ENCODE measurements at regions not wholly inside any gene's neighbourhood (a gene's known extent, or its start where the extent isn't known, plus 50 kb on each side); places are given as distances from the start of the nearest gene placed in this dataset.

GRCh38 chr13:89660752-89661151 lies 1686.7 kb upstream of the MIR17HG start:
- H2AFZ ChIP-seq (ENCODE audit: low read depth, low read length), result no peak overlapping the region
- TF ChIP-seq, protein P1, sequence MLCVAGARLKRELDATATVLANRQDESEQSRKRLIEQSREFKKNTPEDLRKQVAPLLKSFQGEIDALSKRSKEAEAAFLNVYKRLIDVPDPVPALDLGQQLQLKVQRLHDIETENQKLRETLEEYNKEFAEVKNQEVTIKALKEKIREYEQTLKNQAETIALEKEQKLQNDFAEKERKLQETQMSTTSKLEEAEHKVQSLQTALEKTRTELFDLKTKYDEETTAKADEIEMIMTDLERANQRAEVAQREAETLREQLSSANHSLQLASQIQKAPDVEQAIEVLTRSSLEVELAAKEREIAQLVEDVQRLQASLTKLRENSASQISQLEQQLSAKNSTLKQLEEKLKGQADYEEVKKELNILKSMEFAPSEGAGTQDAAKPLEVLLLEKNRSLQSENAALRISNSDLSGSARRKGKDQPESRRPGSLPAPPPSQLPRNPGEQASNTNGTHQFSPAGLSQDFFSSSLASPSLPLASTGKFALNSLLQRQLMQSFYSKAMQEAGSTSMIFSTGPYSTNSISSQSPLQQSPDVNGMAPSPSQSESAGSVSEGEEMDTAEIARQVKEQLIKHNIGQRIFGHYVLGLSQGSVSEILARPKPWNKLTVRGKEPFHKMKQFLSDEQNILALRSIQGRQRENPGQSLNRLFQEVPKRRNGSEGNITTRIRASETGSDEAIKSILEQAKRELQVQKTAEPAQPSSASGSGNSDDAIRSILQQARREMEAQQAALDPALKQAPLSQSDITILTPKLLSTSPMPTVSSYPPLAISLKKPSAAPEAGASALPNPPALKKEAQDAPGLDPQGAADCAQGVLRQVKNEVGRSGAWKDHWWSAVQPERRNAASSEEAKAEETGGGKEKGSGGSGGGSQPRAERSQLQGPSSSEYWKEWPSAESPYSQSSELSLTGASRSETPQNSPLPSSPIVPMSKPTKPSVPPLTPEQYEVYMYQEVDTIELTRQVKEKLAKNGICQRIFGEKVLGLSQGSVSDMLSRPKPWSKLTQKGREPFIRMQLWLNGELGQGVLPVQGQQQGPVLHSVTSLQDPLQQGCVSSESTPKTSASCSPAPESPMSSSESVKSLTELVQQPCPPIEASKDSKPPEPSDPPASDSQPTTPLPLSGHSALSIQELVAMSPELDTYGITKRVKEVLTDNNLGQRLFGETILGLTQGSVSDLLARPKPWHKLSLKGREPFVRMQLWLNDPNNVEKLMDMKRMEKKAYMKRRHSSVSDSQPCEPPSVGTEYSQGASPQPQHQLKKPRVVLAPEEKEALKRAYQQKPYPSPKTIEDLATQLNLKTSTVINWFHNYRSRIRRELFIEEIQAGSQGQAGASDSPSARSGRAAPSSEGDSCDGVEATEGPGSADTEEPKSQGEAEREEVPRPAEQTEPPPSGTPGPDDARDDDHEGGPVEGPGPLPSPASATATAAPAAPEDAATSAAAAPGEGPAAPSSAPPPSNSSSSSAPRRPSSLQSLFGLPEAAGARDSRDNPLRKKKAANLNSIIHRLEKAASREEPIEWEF (CRISPR knock-in tag; IDR thresholded peaks at IDR 0.05), result no peak
- no peak for TF ChIP-seq BRCA1 (IDR thresholded peaks at IDR 0.05)
- TF ChIP-seq BRCA1 (CRISPR knock-in tag; IDR thresholded peaks at IDR 0.05), result no peak
- no peak for TF ChIP-seq THRAP3 (IDR thresholded peaks at IDR 0.05; ENCODE audit: borderline replicate concordance)
- no peak for TF ChIP-seq WHSC1 (IDR thresholded peaks at IDR 0.05; ENCODE audit: low read length)
- no peak for TF ChIP-seq ZNF696 (CRISPR knock-in tag; conservative IDR thresholded peaks at IDR 0.05)
- no peak for TF ChIP-seq ZBTB8A (IDR thresholded peaks at IDR 0.05; ENCODE audit: partially characterized antibody)
- no peak for TF ChIP-seq U2AF1 (optimal IDR thresholded peaks at IDR 0.05; ENCODE audit: low read depth, low read length)
- TF ChIP-seq, protein P2, sequence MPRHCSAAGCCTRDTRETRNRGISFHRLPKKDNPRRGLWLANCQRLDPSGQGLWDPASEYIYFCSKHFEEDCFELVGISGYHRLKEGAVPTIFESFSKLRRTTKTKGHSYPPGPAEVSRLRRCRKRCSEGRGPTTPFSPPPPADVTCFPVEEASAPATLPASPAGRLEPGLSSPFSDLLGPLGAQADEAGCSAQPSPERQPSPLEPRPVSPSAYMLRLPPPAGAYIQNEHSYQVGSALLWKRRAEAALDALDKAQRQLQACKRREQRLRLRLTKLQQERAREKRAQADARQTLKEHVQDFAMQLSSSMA (CRISPR knock-in tag; IDR thresholded peaks at IDR 0.05), result no peak
- no peak for TF ChIP-seq ZHX1 (conservative IDR thresholded peaks at IDR 0.05; ENCODE audit: low read length)
- TF ChIP-seq HOMEZ (CRISPR knock-in tag; IDR thresholded peaks at IDR 0.05), result no peak
- TF ChIP-seq, protein P3, sequence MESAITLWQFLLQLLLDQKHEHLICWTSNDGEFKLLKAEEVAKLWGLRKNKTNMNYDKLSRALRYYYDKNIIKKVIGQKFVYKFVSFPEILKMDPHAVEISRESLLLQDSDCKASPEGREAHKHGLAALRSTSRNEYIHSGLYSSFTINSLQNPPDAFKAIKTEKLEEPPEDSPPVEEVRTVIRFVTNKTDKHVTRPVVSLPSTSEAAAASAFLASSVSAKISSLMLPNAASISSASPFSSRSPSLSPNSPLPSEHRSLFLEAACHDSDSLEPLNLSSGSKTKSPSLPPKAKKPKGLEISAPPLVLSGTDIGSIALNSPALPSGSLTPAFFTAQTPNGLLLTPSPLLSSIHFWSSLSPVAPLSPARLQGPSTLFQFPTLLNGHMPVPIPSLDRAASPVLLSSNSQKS (CRISPR knock-in tag; IDR thresholded peaks at IDR 0.05), result no peak
- TF ChIP-seq LARP7 (IDR thresholded peaks at IDR 0.05), result no peak

More at GRCh38 chr13:89660752-89661151, 1686.7 kb upstream of the MIR17HG start:
- ATAC-seq (no peak), FAIRE-seq (no peak), DNase-seq (ENCODE audit: extremely low read depth in 1 of 4, low spot score in 3 of 4) (no peak)
- Histone ChIP-seq H3K9me3 (replicated peaks; ENCODE audit: control insufficient read depth, insufficient read depth, low read depth, low read length) (no peaks in the 10 kb centered on the region), H3K9ac (ENCODE audit: insufficient read depth in 1 of 2, low read depth in 2 of 2, low read length in 2 of 2) (no peak overlapping the region), H3K36me3 (ENCODE audit: control insufficient read depth, insufficient read depth, low read length) (no peaks in the 10 kb centered on the region), H3K4me3 (no peak overlapping the region), H3K27ac (ENCODE audit: extremely low read depth, low read depth, low read length) (no peak overlapping the region), H3K27me3 (ENCODE audit: control insufficient read depth in 2 of 2, insufficient read depth in 2 of 2, low read length in 2 of 2) (no peaks in the 10 kb centered on the region), H3K79me2 (ENCODE audit: control insufficient read depth, insufficient read depth, low read length) (no peaks in the 10 kb centered on the region), H3K9me1 (ENCODE audit: control insufficient read depth, insufficient read depth, low read length) (no peaks in the 10 kb centered on the region), H3K4me2 (ENCODE audit: insufficient read depth, low read length) (no peak overlapping the region), H3K4me1 (replicated peaks in 1 of 2; ENCODE audit: control insufficient read depth in 2 of 2, insufficient read depth in 2 of 2, low read length in 2 of 2) (no peaks in the 10 kb centered on the region), H4K20me1 (replicated peaks; ENCODE audit: control insufficient read depth, insufficient read depth, low read length) (no peaks in the 10 kb centered on the region)
- ChIA-PET CTCF (ENCODE audit: low intra/inter-chr PET ratio) (no interaction called here), POLR2A (no interaction called here)
- BruUV-seq (replicated peaks), result no TSS peak
- intact Hi-C loops (cut with micrococcal nuclease), result no loop called here
- in situ Hi-C loops (cut with MboI), result no loop called here

All from K562 (cell line).